HepG2 (cell line): ENCODE measurements at regions not wholly inside any gene's neighbourhood (a gene's known extent, or its start where the extent isn't known, plus 50 kb on each side); places are given as distances from the start of the nearest gene placed in this dataset.

Experiments
- ATAC-seq: fragments of 200-7000 bp; cut with Tn5 transposase; 3 replicates; pipeline ENCODE4 v1.9.1; 2020; ENCODE audit warnings: mild to moderate bottlenecking, moderate library complexity
- BruUV-seq: library from RNA; stranded (reverse); fragments of 400-500 nt; replicated peaks from 2 replicates; lab custom pipeline; 2021; lab: Mats Ljungman, UMichigan
- CTCF ChIA-PET: fragments of 300-600 bp; formaldehyde crosslinking; extraction: SDS; loops from one replicate; lab custom pipeline; 2021; ENCODE audit warnings: low total read pairs, inconsistent platforms, low intra/inter-chr PET ratio; lab: Yijun Ruan, JAX
- POLR2A ChIA-PET: fragments of 350-600 bp; sonication (Branson Sonifier 250); formaldehyde crosslinking; loops from one replicate; lab custom pipeline; 2020; ENCODE audit warnings: antibody characterized with exemption, inconsistent platforms; lab: Yijun Ruan, JAX
- DNase-seq: peaks from one replicate; pipeline ENCODE4 v3.0.0-alpha.2; 2015; ENCODE audit warnings: low spot score
- FAIRE-seq: peaks from 3 replicates; lab custom pipeline; 2011; peaks lifted over from hg19 to GRCh38; lab: Jason Lieb, UNC
- H2AFZ ChIP-seq: one replicate; pipeline ENCODE4 v1.6.1; 2011; ENCODE audit warnings: low read length, inconsistent platforms
- H3K27ac ChIP-seq: fragments of 300-600 bp; 3 replicates; pipeline ENCODE4 v1.8.0; 2011; ENCODE audit warnings: mixed run types, mild to moderate bottlenecking, mixed read lengths, low read length, inconsistent platforms; ENCODE audit not compliant: insufficient read depth; ENCODE audit errors: extremely low read length
- H3K27me3 ChIP-seq, 2 experiments: fragments of 200-600 bp in 1 of 2; 2 replicates in 1 of 2; 3 replicates in 1 of 2; pipeline versions ENCODE4 v1.6.0 to v1.8.0; 2011; ENCODE audit warnings: low read length in 2 of 2, mild to moderate bottlenecking in 2 of 2, moderate library complexity in 2 of 2, inconsistent platforms in 1 of 2; ENCODE audit not compliant: insufficient read depth in 2 of 2, control insufficient read depth in 1 of 2
- H3K36me3 ChIP-seq, 2 experiments: fragments of 200-600 bp in 1 of 2; replicated peaks in 1 of 2; 2 replicates in 1 of 2; 3 replicates in 1 of 2; pipeline versions ENCODE4 v1.5.1 to v1.8.0; 2011; ENCODE audit warnings: low read length in 2 of 2, inconsistent platforms in 1 of 2; ENCODE audit not compliant: insufficient read depth in 2 of 2, control insufficient read depth in 1 of 2
- H3K4me1 ChIP-seq: 2 replicates; pipeline ENCODE4 v1.5.1; 2012; ENCODE audit warnings: low read length, inconsistent platforms; ENCODE audit not compliant: insufficient read depth
- H3K4me2 ChIP-seq: 2 replicates; pipeline ENCODE4 v1.6.0; 2011; ENCODE audit warnings: low read depth, low read length, inconsistent platforms
- H3K4me3 ChIP-seq, 3 experiments: fragments of 200-600 bp in 1 of 3; sonication (generic), shearing (Covaris generic) in 1 of 3; replicated peaks in 1 of 3; 2 replicates each; pipeline ENCODE4 v1.5.1; 2011 to 2016; ENCODE audit warnings: low read length in 3 of 3, inconsistent platforms in 2 of 3, low read depth in 2 of 3, mild to moderate bottlenecking in 2 of 3, control low read depth in 1 of 3, mixed read lengths in 1 of 3; ENCODE audit not compliant: insufficient read depth in 1 of 3
- H3K79me2 ChIP-seq: one replicate; pipeline ENCODE4 v1.6.1; 2011; ENCODE audit warnings: low read length, inconsistent platforms; ENCODE audit not compliant: insufficient read depth
- H3K9ac ChIP-seq: 2 replicates; pipeline ENCODE4 v1.6.0; 2011; ENCODE audit warnings: mild to moderate bottlenecking, low read depth, low read length, inconsistent platforms; ENCODE audit not compliant: insufficient read depth
- H3K9me3 ChIP-seq: 2 replicates; pipeline ENCODE4 v1.5.1; 2012; ENCODE audit warnings: mild to moderate bottlenecking, low read length
- H4K20me1 ChIP-seq: 2 replicates; pipeline ENCODE4 v1.6.0; 2011; ENCODE audit warnings: inconsistent platforms, mild to moderate bottlenecking, low read length, moderate library complexity; ENCODE audit not compliant: insufficient read depth
- CEBPZ ChIP-seq: IDR thresholded peaks from 2 replicates; pipeline ENCODE4 v1.6.1; 2012; ENCODE audit warnings: low read length, improper control_type of control experiment
- THRA ChIP-seq: sonication (generic); formaldehyde crosslinking; IDR thresholded peaks from 2 replicates; pipeline ENCODE4 v1.4.0; 2020; ENCODE audit warnings: missing genetic modification reagents, borderline replicate concordance
- ZNF232 ChIP-seq: sonication (generic); formaldehyde crosslinking; IDR thresholded peaks from 2 replicates; pipeline ENCODE4 v1.4.0; 2020; ENCODE audit warnings: missing genetic modification reagents, borderline replicate concordance
- ZNF589 ChIP-seq: sonication (generic); formaldehyde crosslinking; conservative IDR thresholded peaks from 2 replicates; pipeline ENCODE4 v1.8.0; 2022; ENCODE audit warnings: mild to moderate bottlenecking, moderate library complexity, missing genetic modification reagents
- ZSCAN9 ChIP-seq: IDR thresholded peaks from 2 replicates; pipeline ENCODE4 v1.6.1; 2016; ENCODE audit warnings: borderline replicate concordance
- WGBS: methylation state at CpG from one replicate; pipeline ENCODE4 v1.1.6; 2017; ENCODE audit warnings: low lambda C conversion rate; 5-methylcytosine and 5-hydroxymethylcytosine counted together
- in situ Hi-C: cut with HindIII; loops from 2 replicates; pipeline ENCODE4 v1.10.0; 2017; ENCODE audit warnings: low pct_unique_long_range_greater_than_20kb; ENCODE audit not compliant: extremely low pct_ligation_motif_present
- intact Hi-C: fragments of 100-400 bp; cut with micrococcal nuclease; formaldehyde crosslinking; loops from one replicate; pipeline ENCODE4 v1.10.0; 2022; ENCODE audit not compliant: unreplicated experiment

GRCh38 chrX:141415889-141416288 is 168.6 kb downstream of the SPANXA1 start:
- BruUV-seq: no TSS peak
- H4K20me1 ChIP-seq: no peaks in the 10 kb centered on the region
- no peaks in the 10 kb centered on the region for H3K79me2 ChIP-seq
- no peak overlapping the region for H3K9ac ChIP-seq
- WGBS: 0% methylated on average over 1 of the region's 1 CpG
- no peaks in the 10 kb centered on the region for H3K36me3 ChIP-seq
- POLR2A ChIA-PET: no interaction called here
- no peak overlapping the region for H3K27ac ChIP-seq
- CTCF ChIA-PET: no interaction called here
- TF ChIP-seq THRA (no peak), ZNF232 (CRISPR knock-in tag) (no peak), ZSCAN9 (CRISPR knock-in tag) (no peak), CEBPZ (no peak), ZNF589 (no peak)
- ATAC-seq (no peak), FAIRE-seq (no peak), DNase-seq (no peak)
- no peaks in the 10 kb centered on the region for H3K4me1 ChIP-seq
- intact Hi-C loops: no loop called here
- in situ Hi-C loops: no loop called here
- no peak overlapping the region for H2AFZ ChIP-seq
- no peaks in the 10 kb centered on the region for H3K27me3 ChIP-seq
- H3K4me2 ChIP-seq: no peak overlapping the region
- H3K4me3 ChIP-seq: no peak overlapping the region
- no peaks in the 10 kb centered on the region; the same call in 1 of the 2 replicates for H3K9me3 ChIP-seq
